SH-SY5Y (cell line): ENCODE measurements at regions not wholly inside any gene's neighbourhood (a gene's known extent, or its start where the extent isn't known, plus 50 kb on each side); places are given as distances from the start of the nearest gene placed in this dataset.

ENCODE experiments used
- GATA2 ChIP-seq: IDR thresholded peaks from 2 replicates; pipeline ENCODE4 v1.6.1; 2011; ENCODE audit warnings: mild to moderate bottlenecking, low read depth, low read length
- GATA3 ChIP-seq: IDR thresholded peaks from 2 replicates; pipeline ENCODE4 v1.6.1; 2011; ENCODE audit warnings: low read depth, mild to moderate bottlenecking, low read length, moderate library complexity

- TF ChIP-seq GATA2 (no peak), GATA3 (no peak)
These were observed 667.0 kb downstream of the TSN start for GRCh38 chr2:122422384-122422991.
